ENCODE measurements at regions not wholly inside any gene's neighbourhood (a gene's known extent, or its start where the extent isn't known, plus 50 kb on each side); places are given as distances from the start of the nearest gene placed in this dataset.

DNA sequence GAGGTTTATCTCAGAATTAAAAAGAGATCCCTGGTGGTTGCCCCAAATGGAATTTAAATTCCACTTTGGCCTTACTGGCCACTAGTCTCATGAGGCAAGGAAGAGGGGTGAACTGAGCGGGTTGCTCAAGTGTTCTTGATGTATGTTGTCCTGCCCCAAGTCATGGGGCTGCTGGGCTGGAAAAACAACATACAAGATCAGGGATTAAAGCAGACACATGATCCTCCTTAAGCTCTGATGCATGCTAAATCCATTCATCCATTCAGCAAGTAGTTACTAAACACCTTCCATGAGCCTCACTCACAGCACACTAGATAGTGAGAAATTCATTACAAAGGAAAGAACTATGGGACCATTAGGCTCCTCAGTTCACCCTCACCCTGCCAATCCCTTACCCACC lies 196.3 kb downstream of the MREG start:
- H3K36me3 Mint-ChIP-seq = peaks cover 0 to 10% (median 4%) of the 10 kb centered on the region in 5 donors
- ChIA-PET POLR2A (no interaction called here), CTCF (no interaction called here)
- DNase-seq (no peak), ATAC-seq (no peak)
- H3K27me3 Mint-ChIP-seq = peaks cover 0 to 22% (median 13%) of the 10 kb centered on the region in 5 donors
- H3K27ac Mint-ChIP-seq = no peak overlapping the region
- no peak overlapping the region for H3K4me3 Mint-ChIP-seq
- H3K9me3 Mint-ChIP-seq = peaks cover 0 to 31% (median 9%) of the 10 kb centered on the region in 11 donors
- no peak overlapping the region for H3K4me3 ChIP-seq (ENCODE audit: low read length)
- H3K9me3 ChIP-seq (ENCODE audit: control insufficient read depth in 2 of 3, low read length in 3 of 3) = no peaks in the 10 kb centered on the region
- peaks cover 1% of the 10 kb centered on the region in 2 donors for H3K4me1 ChIP-seq (ENCODE audit: control insufficient read depth in 2 of 2, insufficient read depth in 2 of 2, low read length in 2 of 2)
- intact Hi-C loops (cut with micrococcal nuclease) = no loop called here
- peaks cover 4 to 10% (median 5%) of the 10 kb centered on the region in 7 donors for H3K4me1 Mint-ChIP-seq
- no peaks in the 10 kb centered on the region for H3K27me3 ChIP-seq (ENCODE audit: control insufficient read depth in 2 of 2, insufficient read depth in 2 of 2, low read length in 2 of 2)
- no peak overlapping the region for H3K27ac ChIP-seq (ENCODE audit: low read depth, low read length)
- H3K36me3 ChIP-seq (ENCODE audit: control insufficient read depth in 2 of 3, insufficient read depth in 3 of 3, low read length in 3 of 3) = no peaks in the 10 kb centered on the region

DNA sequence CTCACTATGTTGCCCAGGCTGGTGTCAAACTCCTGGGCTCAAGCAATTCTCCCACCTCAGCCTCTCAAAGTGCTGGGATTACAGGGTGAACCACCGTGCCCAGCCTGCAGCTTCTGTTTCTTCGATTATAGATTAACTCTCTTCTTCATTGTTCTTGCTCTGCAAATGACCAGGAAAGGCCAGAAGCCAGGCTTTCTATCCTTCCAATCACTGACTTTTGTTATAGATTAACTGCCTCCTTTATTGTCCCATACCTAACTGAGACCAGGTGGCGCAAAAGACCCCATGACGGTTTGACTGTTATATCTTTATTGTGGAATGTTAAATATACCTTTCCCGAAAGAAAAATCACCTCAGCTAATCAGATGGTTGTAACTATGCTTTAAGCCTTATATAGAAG lies 196.9 kb downstream of the MREG start:
- intact Hi-C loops (cut with micrococcal nuclease) = no loop called here
- Mint-ChIP-seq H3K27ac (no peak overlapping the region), H3K4me3 (no peak overlapping the region), H3K36me3 (peaks cover 0 to 10% (median 4%) of the 10 kb centered on the region in 5 donors), H3K9me3 (peaks cover 0 to 30% (median 9%) of the 10 kb centered on the region in 11 donors), H3K4me1 (peaks cover 10 to 17% (median 11%) of the 10 kb centered on the region in 7 donors), H3K27me3 (peaks cover 0 to 18% (median 13%) of the 10 kb centered on the region in 5 donors)
- ChIA-PET CTCF (no interaction called here), POLR2A (no interaction called here)
- Histone ChIP-seq H3K27ac (ENCODE audit: low read depth, low read length) (no peak overlapping the region), H3K27me3 (ENCODE audit: control insufficient read depth in 2 of 2, insufficient read depth in 2 of 2, low read length in 2 of 2) (no peaks in the 10 kb centered on the region), H3K9me3 (ENCODE audit: control insufficient read depth in 2 of 3, low read length in 3 of 3) (no peaks in the 10 kb centered on the region), H3K4me3 (ENCODE audit: low read length) (no peak overlapping the region), H3K4me1 (ENCODE audit: control insufficient read depth in 2 of 2, insufficient read depth in 2 of 2, low read length in 2 of 2) (peaks cover 7% of the 10 kb centered on the region in 2 donors), H3K36me3 (ENCODE audit: control insufficient read depth in 2 of 3, insufficient read depth in 3 of 3, low read length in 3 of 3) (no peaks in the 10 kb centered on the region)
- no peak for ATAC-seq
- DNase-seq = no peak

DNA sequence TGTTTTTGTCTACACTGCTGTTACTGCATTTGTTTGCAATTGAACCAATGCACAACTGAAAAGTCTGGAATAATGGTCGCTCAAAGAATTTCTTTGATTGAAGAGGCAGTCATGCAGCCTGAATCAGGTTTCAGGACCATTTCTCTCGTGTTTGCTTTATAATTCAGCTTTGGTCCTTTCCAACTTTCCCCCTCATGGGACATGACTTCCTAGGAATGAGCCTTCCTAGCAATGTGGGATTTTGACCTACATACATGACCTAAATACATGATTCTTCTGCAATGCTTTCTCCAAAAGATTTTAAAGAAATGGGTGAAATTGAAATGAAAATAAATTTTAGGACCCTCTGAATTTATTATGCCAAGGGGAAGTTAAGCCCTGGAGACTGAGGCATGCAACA lies 197.4 kb downstream of the MREG start:
- Mint-ChIP-seq H3K36me3 (peaks cover 0 to 10% (median 4%) of the 10 kb centered on the region in 5 donors), H3K9me3 (peaks cover 0 to 25% (median 7%) of the 10 kb centered on the region in 11 donors), H3K27me3 (peaks cover 0 to 18% (median 12%) of the 10 kb centered on the region in 5 donors), H3K27ac (no peak overlapping the region), H3K4me1 (peaks cover 14 to 21% (median 15%) of the 10 kb centered on the region in 7 donors), H3K4me3 (no peak overlapping the region)
- CTCF ChIA-PET = no interaction called here
- no peaks in the 10 kb centered on the region for H3K9me3 ChIP-seq (ENCODE audit: control insufficient read depth in 2 of 3, low read length in 3 of 3)
- H3K27ac ChIP-seq (ENCODE audit: low read depth, low read length) = no peak overlapping the region
- no peaks in the 10 kb centered on the region for H3K27me3 ChIP-seq (ENCODE audit: control insufficient read depth in 2 of 2, insufficient read depth in 2 of 2, low read length in 2 of 2)
- POLR2A ChIA-PET = no interaction called here
- DNase-seq = no peak
- peaks cover 10 to 11% of the 10 kb centered on the region in 2 donors for H3K4me1 ChIP-seq (ENCODE audit: control insufficient read depth in 2 of 2, insufficient read depth in 2 of 2, low read length in 2 of 2)
- intact Hi-C loops (cut with micrococcal nuclease) = no loop called here
- no peak overlapping the region for H3K4me3 ChIP-seq (ENCODE audit: low read length)
- ATAC-seq = no peak
- H3K36me3 ChIP-seq (ENCODE audit: control insufficient read depth in 2 of 3, insufficient read depth in 3 of 3, low read length in 3 of 3) = no peaks in the 10 kb centered on the region

DNA sequence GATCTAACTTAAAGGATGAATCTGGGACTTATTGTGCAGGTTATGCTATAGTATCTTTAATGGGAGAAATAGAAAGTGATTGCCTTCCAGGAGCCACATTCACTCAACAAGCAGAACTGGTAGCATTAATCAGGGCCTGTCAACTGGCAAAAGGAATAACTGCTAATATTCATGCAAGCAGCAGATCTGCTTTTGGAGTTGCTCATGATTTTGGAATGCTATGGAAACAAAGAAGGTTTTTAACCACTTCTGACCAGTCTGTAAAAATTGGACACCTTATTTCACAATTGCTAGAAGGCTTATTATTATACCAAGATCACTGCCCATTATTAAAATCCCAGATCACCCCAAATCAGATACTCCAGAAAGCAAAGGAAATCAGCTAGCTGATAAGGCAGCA lies 200.4 kb downstream of the MREG start:
- H3K9me3 ChIP-seq (ENCODE audit: control insufficient read depth in 2 of 3, low read length in 3 of 3) = no peaks in the 10 kb centered on the region
- Mint-ChIP-seq H3K27me3 (peaks cover 0 to 20% (median 3%) of the 10 kb centered on the region in 5 donors), H3K36me3 (no peaks in the 10 kb centered on the region), H3K4me3 (no peak overlapping the region), H3K4me1 (peaks cover 14 to 25% (median 18%) of the 10 kb centered on the region in 7 donors), H3K9me3 (peaks cover 0 to 2% (median 0%) of the 10 kb centered on the region in 11 donors), H3K27ac (no peak overlapping the region)
- no peak overlapping the region for H3K4me3 ChIP-seq (ENCODE audit: low read length)
- peaks cover 11 to 15% of the 10 kb centered on the region in 2 donors for H3K4me1 ChIP-seq (ENCODE audit: control insufficient read depth in 2 of 2, insufficient read depth in 2 of 2, low read length in 2 of 2)
- H3K36me3 ChIP-seq (ENCODE audit: control insufficient read depth in 2 of 3, insufficient read depth in 3 of 3, low read length in 3 of 3) = no peaks in the 10 kb centered on the region
- H3K27ac ChIP-seq (ENCODE audit: low read depth, low read length) = no peak overlapping the region
- ATAC-seq (no peak), DNase-seq (no peak)
- intact Hi-C loops (cut with micrococcal nuclease) = no loop called here
- POLR2A ChIA-PET = no interaction called here
- no peaks in the 10 kb centered on the region for H3K27me3 ChIP-seq (ENCODE audit: control insufficient read depth in 2 of 2, insufficient read depth in 2 of 2, low read length in 2 of 2)
- CTCF ChIA-PET = no interaction called here

DNA sequence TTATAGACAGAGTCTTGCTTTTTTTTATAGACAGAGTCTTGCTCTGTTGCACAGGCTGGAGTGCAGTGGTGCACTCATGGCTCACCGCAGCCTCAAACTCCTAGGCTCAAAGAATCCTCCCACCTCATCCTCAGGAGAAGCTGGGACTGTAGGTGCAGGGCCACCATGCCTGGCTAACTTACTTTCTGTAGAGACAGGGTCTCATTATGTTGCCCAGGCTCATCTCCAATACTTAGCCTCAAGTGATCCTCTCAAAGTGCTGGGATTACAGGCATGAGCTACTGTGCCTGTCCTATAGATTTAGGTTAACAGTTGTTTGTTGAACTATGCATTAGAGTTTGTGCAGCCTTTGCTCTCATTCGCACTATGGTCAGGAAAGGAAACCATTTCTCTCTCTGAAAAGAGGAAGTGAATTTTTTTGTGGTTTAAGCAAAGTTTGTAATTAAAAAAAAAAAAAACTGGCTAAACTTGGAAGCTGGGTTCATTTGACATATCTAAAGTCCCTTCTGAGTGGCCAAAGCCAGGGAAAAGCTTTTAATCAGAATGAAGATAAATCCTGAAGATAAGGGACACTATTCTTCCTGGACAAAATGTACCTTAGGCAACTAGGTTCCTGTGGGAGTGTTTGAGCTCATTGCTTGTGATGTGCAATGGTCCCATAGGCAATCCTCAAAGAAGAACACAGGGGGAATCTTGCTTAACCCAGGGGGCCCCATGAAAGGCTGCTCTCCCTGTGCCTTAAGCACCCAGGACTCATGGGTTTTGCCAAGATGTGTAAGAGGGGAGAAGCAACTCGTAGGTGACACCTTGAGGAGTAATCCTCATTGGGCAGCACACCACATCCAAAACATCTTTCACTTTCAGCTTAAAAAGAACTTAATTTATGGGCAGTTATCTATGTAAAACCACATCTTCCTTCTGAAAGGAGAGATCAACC lies 201.7 kb downstream of the MREG start:
- Mint-ChIP-seq H3K27me3 (peaks cover 0 to 17% (median 0%) of the 10 kb centered on the region in 5 donors), H3K9me3 (peaks cover 0 to 2% (median 0%) of the 10 kb centered on the region in 11 donors), H3K4me1 (peaks cover 14 to 25% (median 18%) of the 10 kb centered on the region in 7 donors), H3K27ac (peak overlapping the region in 3 of 9 donors; percentile 28 to 43 (median 36)), H3K36me3 (no peaks in the 10 kb centered on the region), H3K4me3 (peak overlapping the region in 9 of 10 donors; percentile 8 to 67 (median 44))
- H3K36me3 ChIP-seq (ENCODE audit: control insufficient read depth in 2 of 3, insufficient read depth in 3 of 3, low read length in 3 of 3) = no peaks in the 10 kb centered on the region
- ATAC-seq (peak; percentile 64), DNase-seq (peak in 1 of 9 donors; percentile 15)
- ChIA-PET CTCF (interaction anchor here (0.8 kb wide), 1 partner anchor 17 kb away, joined by 8 read pairs; no protein-coding TSS in a partner anchor), POLR2A (interaction anchor here (0.6 to 0.8 kb wide), 4 partner anchors 16 to 1072 kb away, joined by 3 read pairs; no protein-coding TSS in a partner anchor)
- no peaks in the 10 kb centered on the region for H3K27me3 ChIP-seq (ENCODE audit: control insufficient read depth in 2 of 2, insufficient read depth in 2 of 2, low read length in 2 of 2)
- H3K4me3 ChIP-seq (ENCODE audit: low read length) = no peak overlapping the region
- intact Hi-C loops (cut with micrococcal nuclease) = no loop called here
- no peaks in the 10 kb centered on the region for H3K9me3 ChIP-seq (ENCODE audit: control insufficient read depth in 2 of 3, low read length in 3 of 3)
- no peak overlapping the region for H3K27ac ChIP-seq (ENCODE audit: low read depth, low read length)
- H3K4me1 ChIP-seq (ENCODE audit: control insufficient read depth in 2 of 2, insufficient read depth in 2 of 2, low read length in 2 of 2) = peaks cover 11 to 15% of the 10 kb centered on the region in 2 donors

DNA sequence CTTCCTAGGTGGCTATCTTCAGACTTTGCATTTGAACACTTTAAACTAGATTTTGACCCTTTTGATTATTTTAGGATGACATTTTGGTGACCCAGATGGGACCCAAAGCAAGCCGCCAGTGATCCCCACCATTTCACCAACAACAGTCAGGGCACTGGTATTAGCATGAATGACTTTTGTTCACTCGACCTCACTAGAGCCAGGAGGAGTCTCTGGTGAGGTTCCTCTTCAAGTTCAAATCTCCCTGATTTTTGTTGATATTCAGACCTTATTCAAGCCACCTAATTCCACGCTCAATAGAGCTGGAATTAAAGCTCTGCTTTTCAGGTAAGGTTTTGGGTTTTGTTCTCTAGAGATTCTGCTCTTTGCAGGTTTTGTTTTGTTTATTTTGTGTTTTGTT lies 202.3 kb downstream of the MREG start:
- H3K4me3 ChIP-seq (ENCODE audit: low read length) = no peak overlapping the region
- Mint-ChIP-seq H3K36me3 (no peaks in the 10 kb centered on the region), H3K4me3 (peak overlapping the region in 7 of 10 donors; percentile 33 to 67 (median 54)), H3K27ac (peak overlapping the region in 1 of 9 donors; percentile 36), H3K4me1 (peaks cover 14 to 25% (median 18%) of the 10 kb centered on the region in 7 donors), H3K9me3 (peaks cover 0 to 2% (median 0%) of the 10 kb centered on the region in 11 donors), H3K27me3 (peaks cover 0 to 21% (median 0%) of the 10 kb centered on the region in 5 donors)
- H3K4me1 ChIP-seq (ENCODE audit: control insufficient read depth in 2 of 2, insufficient read depth in 2 of 2, low read length in 2 of 2) = peaks cover 11 to 15% of the 10 kb centered on the region in 2 donors
- ChIA-PET CTCF (no interaction called here), POLR2A (interaction anchor here (0.8 kb wide), 1 partner anchor 1073 kb away, joined by 3 read pairs; no protein-coding TSS in a partner anchor)
- intact Hi-C loops (cut with micrococcal nuclease) = no loop called here
- H3K9me3 ChIP-seq (ENCODE audit: control insufficient read depth in 2 of 3, low read length in 3 of 3) = no peaks in the 10 kb centered on the region
- H3K27me3 ChIP-seq (ENCODE audit: control insufficient read depth in 2 of 2, insufficient read depth in 2 of 2, low read length in 2 of 2) = no peaks in the 10 kb centered on the region
- no peak overlapping the region for H3K27ac ChIP-seq (ENCODE audit: low read depth, low read length)
- DNase-seq (no peak), ATAC-seq (no peak)
- H3K36me3 ChIP-seq (ENCODE audit: control insufficient read depth in 2 of 3, insufficient read depth in 3 of 3, low read length in 3 of 3) = no peaks in the 10 kb centered on the region

Data from naive thymus-derived CD4-positive, alpha-beta T cell (primary cell).